ENCODE measurements at regions not wholly inside any gene's neighbourhood (a gene's known extent, or its start where the extent isn't known, plus 50 kb on each side); places are given as distances from the start of the nearest gene placed in this dataset.
"Not testable (repeated sequence)": the region's sequence is repeated elsewhere in the genome, so short reads cannot be mapped to it uniquely, and the experiment has no call there.

DNA sequence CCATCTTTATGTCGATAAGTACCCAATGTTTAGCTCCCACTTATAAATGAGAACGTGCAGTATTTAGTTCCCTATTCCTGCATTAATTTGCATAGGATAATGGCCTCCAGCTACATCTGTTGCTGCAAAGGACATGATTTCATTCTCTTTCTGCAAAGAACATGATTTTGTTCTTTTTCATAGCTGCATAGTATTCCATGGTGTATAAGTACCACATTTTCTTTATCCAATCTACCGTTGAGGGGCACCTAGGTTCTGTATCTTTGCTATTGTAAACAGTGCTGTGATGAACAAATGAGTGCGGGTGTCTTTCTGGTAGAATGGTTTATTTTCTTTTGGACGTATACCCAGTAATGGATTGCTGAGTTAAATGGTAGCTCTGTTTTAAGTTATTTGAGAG is 63.0 kb downstream of the HLX start:
- no peak for DNase-seq (ENCODE audit: low read depth)

DNA sequence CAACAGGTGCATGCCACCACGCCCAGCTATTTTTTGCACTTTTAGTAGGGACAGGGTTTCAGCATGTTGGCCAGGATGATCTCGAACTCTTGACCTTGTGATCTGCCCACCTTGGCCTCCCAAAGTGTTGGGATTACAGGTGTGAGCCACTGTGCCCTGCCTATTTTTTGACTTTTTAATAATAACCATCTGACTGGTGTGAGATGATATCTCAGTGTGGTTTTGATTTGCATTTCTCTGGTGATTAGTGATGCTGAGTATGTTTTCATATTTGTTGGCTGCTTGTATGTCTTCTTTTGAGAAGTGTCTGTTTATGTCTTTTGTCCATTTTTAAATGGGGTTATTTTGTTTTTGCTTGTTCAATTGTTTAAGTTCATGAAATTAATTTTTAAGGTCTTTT is 63.7 kb downstream of the HLX start:
- not testable (repeated sequence) for DNase-seq (ENCODE audit: low read depth)

DNA sequence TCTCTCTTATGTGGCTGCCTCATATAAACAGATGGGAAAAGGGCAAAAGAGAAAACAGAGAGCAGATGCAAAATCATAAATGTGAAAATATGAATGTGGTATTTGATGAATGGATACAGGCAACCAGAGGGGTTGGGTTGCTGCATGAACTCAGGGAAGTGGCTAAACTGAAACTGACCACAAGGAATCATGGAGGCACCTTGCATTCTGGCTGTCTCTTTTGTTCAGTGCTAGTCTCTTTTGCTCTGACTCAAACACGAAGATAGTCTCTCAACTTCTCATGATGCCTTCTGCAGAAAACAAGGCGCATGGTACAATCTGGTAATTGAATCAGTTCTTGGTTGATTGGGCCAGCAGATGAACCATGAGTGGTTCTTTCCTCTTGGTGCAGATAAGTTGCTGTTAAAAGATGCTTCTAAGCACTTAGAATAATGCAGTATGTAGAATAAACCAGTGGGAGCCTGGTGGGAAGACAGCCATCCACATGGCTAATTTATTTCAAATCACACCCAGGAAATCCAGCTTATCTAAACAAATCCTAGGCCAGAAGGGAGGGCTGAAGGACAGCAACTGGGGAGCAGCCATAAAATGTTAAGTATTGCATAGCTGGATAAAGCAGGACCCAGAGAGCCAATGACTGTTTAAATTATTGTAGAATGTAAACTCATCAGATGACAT is 64.2 kb downstream of the HLX start:
- DNase-seq (ENCODE audit: low read depth): no peak

DNA sequence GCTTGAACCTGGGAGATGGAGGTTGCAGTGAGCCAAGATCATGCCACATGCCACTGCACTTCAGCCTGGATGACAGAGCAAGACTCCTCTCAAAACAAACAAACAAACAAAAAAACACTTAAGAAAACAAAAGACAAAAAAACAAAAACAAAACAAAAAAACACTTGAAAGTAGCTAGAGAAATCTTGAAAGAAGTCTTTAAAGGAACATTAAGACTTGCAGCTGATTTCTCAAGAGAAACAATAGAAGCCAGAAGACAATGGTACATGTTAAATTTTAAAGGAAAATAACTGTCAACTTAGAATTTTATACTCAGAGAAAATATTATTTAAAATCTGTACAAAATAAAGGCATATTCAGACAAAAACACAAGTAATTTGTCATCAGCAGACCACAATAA is 71.3 kb downstream of the HLX start:
- DNase-seq (ENCODE audit: low read depth): peak; percentile 35

DNA sequence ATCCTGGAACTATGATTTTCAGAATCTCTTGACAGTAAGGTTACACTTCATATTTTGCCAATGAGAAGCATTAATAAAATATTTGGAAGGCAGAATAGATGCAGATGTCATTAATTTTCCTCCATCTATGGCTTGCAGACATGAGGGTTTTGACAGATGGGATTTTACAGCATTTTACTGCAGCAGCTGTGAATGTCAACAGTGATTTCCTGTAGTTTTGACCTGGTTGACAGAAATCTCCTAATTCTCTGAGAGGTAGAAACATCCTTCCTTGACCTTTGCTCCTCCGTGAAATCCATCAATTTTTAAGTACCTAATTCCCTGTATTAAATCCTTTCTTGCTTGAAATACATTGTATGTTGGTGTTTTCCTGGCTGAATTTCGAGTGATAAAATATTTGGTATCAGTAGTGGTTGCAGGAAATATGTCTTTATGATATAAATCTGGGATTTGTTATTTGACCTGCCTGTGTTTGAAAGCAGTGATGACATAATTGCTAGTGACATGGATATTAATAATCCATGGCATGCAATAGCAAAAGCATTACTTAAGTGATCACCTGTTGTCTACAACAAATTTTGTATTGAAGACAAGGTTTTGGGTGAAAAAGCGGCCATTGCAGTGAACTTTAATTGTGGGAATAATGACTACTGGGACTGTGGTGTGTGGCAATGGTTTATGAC is 73.9 kb downstream of the HLX start:
- no peak for DNase-seq (ENCODE audit: low read depth)

DNA sequence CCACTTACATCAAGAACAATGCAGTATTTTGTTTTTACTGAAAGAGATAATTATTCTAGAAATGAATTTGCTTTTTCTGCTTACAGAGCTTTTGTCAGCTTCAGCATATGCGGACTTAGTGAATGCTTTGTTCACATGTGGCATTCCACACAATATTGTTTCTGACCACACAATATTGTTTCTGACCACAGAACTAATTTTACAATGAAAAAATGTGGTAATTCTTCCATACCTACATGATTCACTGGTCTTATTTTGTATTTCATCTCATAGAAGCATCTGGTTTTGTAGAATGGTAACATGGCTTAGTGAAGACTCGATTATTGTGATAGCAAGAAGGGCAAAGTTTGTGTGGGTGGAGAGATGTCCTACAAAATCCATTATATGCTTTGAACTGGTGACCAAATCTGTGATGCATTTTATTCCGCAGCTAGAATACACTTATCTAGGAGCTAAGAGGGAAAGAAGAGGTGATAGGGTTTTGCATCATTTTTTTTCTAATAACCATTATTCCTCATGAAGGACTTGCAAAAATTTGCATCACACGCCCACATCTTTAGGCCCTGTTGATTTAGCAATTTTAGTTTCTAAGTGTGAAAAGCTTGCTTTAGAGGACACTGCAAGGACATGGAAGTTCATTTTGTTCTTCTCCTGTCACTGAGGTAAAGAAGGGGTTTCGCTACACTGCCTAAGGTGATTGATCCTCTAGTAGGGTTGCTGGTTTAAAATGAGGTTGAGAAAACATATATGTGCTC is 75.3 kb downstream of the HLX start:
- DNase-seq (ENCODE audit: low read depth): no peak

DNA sequence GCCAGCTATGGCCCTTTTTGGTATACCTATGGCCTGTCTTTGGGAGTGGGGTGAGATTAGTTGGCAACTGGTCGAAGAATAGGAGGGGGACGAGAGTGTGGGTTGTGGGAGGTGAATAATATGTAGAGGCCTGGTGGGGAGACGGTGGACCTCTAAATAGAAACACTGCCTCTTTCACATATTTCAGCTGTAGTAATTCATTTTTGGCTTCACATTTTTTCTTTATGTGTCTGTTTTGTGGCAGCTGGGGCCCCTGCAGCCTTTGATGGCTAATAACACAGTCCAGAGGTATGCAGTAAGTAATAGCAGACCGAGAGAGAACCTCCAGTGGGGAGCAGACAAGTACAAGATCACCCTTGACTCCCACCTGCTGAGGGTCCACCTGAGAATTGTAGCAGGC is 75.9 kb downstream of the HLX start:
- DNase-seq (ENCODE audit: low read depth): no peak

DNA sequence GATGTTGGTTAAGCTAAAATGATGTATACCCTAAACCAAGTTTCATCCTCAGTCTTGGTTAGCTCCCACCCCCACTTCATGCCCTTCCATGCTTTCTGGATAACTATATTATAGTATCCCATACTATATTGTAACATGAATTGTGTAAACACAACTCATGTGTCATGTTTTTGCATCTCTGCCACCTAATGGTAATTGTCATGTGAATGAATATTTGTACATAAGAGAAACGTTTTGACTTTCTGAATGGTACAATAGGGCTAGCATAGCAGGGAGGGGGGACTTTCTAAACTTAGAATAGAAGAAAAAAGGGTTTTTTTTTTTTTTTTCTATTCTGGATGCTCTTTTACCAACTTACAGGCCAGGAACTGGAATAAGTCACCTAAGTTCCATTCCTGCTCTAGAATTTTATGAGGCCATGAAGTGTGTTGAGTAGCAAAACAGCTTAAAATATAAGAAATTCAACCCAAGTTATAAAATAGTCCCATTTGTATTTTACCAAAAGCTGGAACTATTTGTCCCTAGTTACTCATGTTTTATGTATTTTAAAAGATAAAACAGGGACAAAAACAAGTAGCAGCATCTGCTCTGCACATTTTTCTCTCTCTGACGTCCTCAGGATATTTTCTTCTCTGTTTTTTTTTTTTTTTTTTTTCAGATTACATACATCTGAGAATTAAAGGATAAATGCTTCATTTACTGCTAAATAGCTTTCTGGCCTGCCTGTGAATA is 77.4 kb downstream of the HLX start:
- peak; percentile 6 for DNase-seq (ENCODE audit: low read depth)

DNA sequence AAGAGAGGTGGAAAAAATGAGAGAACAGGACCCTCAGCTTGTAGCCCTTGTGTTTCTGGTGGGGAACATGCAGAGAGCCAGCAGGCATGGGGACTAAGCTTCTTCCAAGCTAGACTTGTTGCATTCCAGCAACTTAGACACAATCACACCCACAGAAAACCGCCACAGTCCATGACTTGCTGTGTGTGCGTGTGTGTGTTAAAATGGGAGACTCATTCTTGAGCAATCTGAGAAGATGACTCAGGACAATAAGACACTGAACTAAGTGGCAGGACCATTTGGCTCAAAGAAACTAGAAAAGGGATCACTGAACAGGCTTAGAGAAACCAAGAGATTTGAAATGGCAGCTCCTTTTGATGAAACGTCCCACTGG is 78.0 kb downstream of the HLX start:
- peak; percentile 95 for DNase-seq (ENCODE audit: low read depth)

DNA sequence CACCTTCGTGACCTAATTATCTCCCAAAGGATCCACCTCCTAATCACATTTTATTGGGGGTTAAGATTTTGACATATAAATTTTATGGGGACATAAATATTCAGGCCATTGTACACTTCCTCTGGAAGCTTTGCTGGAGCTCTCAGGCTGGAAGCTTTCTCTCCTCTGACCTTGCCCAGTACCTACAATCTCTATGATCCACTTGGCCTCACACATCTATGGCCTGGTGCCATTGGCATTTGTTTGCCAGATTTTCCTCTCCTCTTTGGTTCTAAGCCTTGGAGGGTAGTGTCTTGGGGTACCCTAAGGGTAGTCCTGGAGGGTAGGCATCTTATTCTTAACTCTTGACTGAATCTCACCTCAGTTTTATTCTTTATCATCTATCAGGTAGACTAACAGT is 79.0 kb downstream of the HLX start:
- DNase-seq (ENCODE audit: low read depth): no peak

DNA sequence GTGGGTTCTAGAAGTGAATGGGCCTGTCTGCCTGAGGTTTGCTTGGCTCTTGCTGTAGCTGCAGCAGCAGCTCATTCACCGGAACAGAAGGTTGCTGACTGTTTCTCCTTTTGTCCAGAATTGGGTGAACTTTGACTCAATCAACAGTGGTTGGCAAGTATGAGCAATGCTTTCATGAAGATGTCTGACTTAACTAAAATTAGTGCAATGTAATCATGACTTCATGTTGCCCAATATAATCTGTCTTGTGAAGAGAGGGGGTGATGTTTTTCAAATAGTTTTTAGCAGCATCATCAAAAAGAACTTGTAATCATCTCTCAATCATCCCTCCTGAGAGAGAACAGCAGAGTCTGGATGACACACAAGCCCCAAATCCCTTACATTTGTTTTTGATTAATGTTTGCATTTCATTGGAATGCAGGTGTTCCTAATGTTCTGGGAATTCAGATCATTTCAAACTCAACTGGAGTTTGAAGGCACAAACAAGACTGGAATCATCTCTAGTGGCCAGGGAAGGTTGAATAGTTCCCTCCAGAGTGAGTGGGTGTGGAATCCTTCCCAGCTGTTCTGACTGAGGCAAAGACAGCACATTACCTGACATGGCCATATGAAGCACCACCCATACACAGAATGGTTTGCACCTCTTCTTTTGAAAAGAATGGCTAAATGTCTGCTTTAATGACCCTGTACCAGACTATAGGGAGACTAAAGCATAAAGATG is 82.9 kb downstream of the HLX start:
- peak; percentile 92 for DNase-seq (ENCODE audit: low read depth)

DNA sequence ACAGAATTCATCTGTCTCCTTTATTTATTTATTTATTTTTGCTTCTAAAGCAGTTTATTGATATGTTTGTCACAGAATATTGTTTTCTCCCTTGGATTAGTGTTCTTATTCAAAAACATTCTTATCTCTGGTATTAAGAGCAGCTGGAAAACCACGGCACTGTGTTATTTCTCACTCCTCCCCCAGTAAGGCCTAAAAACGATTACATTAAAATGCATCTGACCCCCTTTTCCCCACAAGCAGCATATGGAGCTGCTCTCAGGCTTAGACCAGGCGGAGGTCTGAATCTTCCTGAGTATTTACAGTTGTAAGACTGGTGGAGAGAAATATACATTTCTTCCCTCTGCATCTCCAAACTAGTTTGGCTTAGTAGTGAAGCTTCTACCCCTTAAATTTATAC is 86.8 kb downstream of the HLX start:
- no peak for DNase-seq (ENCODE audit: low read depth)

DNA sequence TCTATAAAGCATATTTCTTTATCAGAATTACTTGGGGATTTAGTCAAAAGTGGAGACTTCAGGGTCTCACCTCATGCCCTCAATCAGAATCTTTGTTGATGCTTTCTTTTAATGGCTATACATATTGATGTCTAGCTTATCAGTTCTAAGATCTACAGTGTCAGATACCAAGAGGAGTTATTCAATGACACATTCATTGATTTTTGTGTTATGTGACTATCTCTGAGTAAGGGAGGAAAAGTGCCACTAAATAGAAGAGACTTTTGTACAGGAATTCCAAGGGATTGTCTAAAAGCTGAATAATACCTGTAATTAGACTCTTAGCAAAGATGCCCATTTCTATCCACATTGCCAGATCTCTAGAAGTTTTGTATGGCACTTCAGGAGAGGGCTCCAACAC is 87.2 kb downstream of the HLX start:
- peak; percentile 12 for DNase-seq (ENCODE audit: low read depth)

DNA sequence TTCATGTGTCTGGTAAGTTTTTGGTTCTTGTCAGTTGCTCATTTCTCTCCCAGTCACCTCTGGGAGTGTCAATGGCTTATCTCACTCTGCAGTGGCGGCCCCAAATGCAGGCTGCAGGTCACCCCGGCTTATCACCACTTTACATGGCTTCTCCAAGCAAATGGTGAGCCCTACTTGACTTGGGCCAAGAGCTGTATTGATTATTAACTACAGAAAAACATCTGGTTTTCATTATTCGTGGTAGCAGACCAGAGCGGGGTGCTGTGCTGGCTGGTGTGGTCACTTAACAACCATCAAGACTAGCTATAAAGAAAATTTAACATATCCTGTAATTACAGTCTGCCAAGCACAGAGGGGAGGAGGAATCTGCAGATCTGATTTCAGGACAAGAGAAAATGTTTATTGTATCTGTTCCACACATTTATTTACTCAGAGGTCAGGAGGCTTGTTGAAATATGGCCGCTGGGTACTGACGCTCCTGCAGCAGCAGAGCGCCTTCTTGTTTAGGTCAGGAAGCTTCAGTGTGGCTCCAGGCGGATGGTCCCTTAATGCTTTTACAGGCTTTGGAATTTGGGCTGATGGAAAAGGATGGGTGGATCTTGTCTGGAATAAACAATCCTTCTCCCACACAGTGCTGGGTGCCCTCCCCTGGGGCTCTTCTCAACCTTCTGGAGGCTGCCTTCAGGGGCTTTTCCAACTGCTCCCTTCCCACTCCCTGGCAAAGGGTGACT is 87.8 kb downstream of the HLX start:
- DNase-seq (ENCODE audit: low read depth): peak; percentile 74

DNA sequence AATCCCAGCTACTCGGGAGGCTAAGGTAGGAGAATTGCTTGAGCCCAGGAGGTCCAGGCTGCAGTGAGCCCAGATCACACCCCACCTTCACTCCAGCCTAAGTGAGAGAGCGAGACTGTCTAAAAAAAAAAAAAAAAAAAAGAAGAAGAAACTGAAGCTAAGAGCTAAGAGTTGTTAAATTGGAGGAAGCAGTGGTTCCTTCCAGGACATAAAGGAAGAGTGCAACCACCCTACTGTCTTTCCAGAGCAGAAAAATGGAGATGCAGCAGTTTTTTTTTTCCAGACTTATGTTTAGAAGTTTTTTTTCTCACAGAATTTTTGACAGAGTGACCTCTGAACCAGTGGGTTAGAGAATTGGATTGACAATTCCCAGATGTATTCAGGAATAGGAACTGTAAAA is 88.7 kb downstream of the HLX start:
- DNase-seq (ENCODE audit: low read depth): no peak

DNA sequence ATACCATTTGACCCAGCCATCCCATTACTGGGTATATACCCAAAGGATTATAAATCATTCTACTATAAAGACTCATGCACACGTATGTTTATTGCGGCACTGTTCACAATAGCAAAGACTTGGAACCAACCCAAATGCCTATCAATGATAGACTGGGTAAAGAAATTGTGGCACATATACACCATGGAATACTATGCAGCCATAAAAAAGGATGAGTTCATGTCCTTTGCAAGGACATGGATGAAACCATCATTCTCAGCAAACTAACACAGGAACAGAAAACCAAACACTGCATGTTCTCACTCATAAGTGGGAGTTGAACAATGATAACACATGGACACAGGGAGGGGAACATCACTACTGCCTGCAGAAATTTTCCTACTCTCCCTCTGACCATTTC is 90.0 kb downstream of the HLX start:
- not testable (repeated sequence) for DNase-seq (ENCODE audit: low read depth)

DNA sequence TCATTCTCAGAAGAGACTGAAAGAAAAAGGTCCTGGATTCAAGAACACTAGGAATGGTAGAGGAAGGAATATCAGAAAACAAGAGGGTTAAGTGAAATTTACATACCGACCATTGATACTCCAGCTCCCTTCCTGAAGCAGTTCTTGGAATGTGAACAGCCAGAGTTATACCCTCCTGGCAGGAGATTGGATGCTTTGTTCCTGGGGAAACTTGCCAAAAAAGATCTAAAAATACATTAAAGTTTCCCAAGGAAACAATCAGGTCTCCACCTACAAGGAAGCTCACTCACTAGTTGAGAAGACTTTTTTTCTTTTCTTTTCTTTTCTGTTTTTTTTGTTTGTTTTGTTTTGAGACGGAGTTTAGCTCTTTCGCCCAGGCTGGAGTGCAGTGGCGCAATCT is 91.1 kb downstream of the HLX start:
- no peak for DNase-seq (ENCODE audit: low read depth)

DNA sequence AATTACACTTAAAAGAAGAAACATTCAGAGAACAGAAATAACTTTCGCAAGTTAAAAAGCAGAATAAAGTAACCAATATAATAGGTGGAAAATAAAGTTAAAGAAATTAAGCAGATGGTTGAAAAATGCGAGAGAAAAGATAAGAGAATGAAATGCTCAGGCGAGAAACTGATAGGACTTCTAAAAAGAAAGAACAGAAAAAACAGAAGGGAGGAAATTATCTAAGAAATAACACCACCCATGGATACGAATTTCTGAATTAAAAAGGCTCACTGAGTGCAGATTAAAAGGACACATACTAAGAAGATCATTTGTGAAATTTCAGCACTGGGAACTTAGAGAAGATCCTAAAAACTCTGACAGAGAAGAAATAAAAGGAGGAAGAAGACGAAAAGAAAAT is 92.0 kb downstream of the HLX start:
- DNase-seq (ENCODE audit: low read depth): no peak

DNA sequence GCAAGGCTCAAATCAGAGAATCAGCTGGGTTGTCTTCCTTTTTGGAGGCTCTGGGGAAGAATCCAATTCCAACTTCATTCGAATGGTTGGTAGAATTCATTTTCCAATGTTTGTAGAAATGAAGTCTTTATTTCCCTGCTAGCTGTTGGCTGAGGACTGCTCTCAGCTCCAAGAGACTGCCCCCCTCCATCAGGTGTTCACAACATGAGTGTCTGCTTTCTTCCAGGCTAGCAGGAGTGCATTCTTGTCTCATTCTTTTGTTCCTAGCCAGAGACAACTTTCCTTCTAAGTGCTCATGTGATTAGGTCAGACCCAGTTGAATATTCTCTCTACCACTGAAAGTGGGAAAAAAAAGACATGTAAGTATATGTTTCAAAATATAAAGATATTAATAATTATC is 95.2 kb downstream of the HLX start:
- DNase-seq (ENCODE audit: low read depth): no peak

DNA sequence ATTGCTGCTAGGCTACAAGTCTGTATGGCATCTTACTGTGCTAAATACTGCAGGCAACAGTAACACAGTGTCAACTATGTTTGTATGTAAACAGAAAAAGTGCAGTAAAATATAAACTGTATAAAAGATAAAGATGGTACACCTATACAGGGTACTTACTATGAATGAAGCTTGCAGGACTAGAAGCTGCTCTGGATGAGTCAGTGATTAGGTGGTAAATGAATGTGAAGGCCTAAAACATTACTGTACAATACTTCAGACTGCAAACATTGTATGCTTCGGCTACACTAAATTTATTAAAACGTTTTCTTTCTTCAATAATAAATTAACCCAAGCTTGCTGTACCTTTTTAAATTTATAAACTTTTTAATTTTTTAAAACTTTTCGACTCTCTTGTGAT is 97.1 kb downstream of the HLX start:
- DNase-seq (ENCODE audit: low read depth): no peak

DNA sequence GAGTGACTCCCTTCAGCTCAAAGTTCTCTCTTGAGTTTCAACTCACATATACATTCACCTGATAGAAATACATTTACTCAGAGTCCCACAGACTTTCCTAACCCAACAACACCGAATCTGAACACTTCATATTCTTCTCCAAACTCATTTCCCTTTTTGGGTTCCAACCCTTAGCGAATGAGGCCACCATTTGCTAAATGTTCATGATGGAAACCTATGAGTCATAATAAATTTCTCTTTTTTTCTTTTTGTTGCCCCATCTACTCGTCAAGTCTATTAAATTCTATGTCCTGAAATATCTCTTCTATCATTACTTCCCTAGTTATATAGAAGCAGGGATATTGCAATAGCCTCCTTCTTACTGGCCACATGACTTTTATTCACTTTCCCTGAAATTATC is 100.1 kb downstream of the HLX start:
- no peak for DNase-seq (ENCODE audit: low read depth)
